GM12878 (cell line): ENCODE measurements at regions not wholly inside any gene's neighbourhood (a gene's known extent, or its start where the extent isn't known, plus 50 kb on each side); places are given as distances from the start of the nearest gene placed in this dataset.

ENCODE experiments used
- ATAC-seq: fragments of 200-7000 bp; cut with Tn5 transposase; 3 replicates; pipeline ENCODE4 v1.9.1; 2020; ENCODE audit warnings: mild to moderate bottlenecking, moderate library complexity
- BruUV-seq: library from RNA; stranded (reverse); fragments of 400-500 nt; replicated peaks from 2 replicates; lab custom pipeline; 2021; lab: Mats Ljungman, UMichigan
- CTCF ChIA-PET: fragments of 300-600 bp; sonication (Branson Sonifier 250); formaldehyde crosslinking; extraction: SDS; loops from one replicate; lab custom pipeline; 2021; ENCODE audit warnings: inconsistent platforms; lab: Yijun Ruan, JAX
- POLR2A ChIA-PET: fragments of 350-600 bp; formaldehyde crosslinking; extraction: SDS; loops from one replicate; lab custom pipeline; 2021; ENCODE audit warnings: inconsistent platforms; lab: Charles Lee
- RAD21 ChIA-PET: fragments of 300-600 bp; sonication (Branson Sonifier 250); formaldehyde crosslinking; loops from one replicate; lab custom pipeline; 2023; ENCODE audit warnings: antibody characterized with exemption; ENCODE audit not compliant: unreplicated experiment; lab: Charles Lee
- SMC1A ChIA-PET: fragments of 300-600 bp; sonication (Branson Sonifier 250); formaldehyde crosslinking; loops from one replicate; lab custom pipeline; 2023; ENCODE audit not compliant: unreplicated experiment, uncharacterized antibody; lab: Charles Lee
- DNase-seq: peaks from one replicate; pipeline ENCODE4 v3.0.0-alpha.2; 2011; ENCODE audit warnings: low read depth, low spot score
- FAIRE-seq: peaks from 3 replicates; lab custom pipeline; 2011; peaks lifted over from hg19 to GRCh38; lab: Jason Lieb, UNC
- H2AFZ ChIP-seq: 2 replicates; pipeline ENCODE4 v1.6.0; 2011; ENCODE audit warnings: low read depth, low read length, control low read depth; ENCODE audit not compliant: control insufficient read depth
- H3K27ac ChIP-seq: 2 replicates; pipeline ENCODE4 v1.5.1; 2011; ENCODE audit warnings: control low read depth; ENCODE audit not compliant: control insufficient read depth, insufficient read depth
- H3K27me3 ChIP-seq, 2 experiments: replicated peaks in 1 of 2; 2 replicates each; pipeline versions ENCODE4 v1.6.0 to v1.6.1; 2011; ENCODE audit warnings: low read length in 1 of 2; ENCODE audit not compliant: control insufficient read depth in 2 of 2, insufficient read depth in 2 of 2
- H3K36me3 ChIP-seq, 2 experiments: 2 replicates each; pipeline ENCODE4 v1.5.1; 2011; ENCODE audit warnings: low read length in 1 of 2; ENCODE audit not compliant: control insufficient read depth in 2 of 2, insufficient read depth in 2 of 2
- H3K4me1 ChIP-seq: 2 replicates; pipeline ENCODE4 v1.6.1; 2011; ENCODE audit warnings: mild to moderate bottlenecking, low read length, moderate library complexity, mixed read lengths; ENCODE audit not compliant: control insufficient read depth, insufficient read depth
- H3K4me2 ChIP-seq: 2 replicates; pipeline ENCODE4 v1.6.0; 2011; ENCODE audit warnings: control low read depth; ENCODE audit not compliant: control insufficient read depth, insufficient read depth
- H3K4me3 ChIP-seq: fragments of 200-600 bp; sonication (generic); 2 replicates; pipeline ENCODE4 v1.5.1; 2016
- H3K79me2 ChIP-seq: 2 replicates; pipeline ENCODE4 v1.6.0; 2011; ENCODE audit warnings: low read length; ENCODE audit not compliant: control insufficient read depth, insufficient read depth
- H3K9ac ChIP-seq: 2 replicates; pipeline ENCODE4 v1.8.0; 2011; ENCODE audit warnings: low read length, control low read depth, mixed read lengths; ENCODE audit not compliant: control insufficient read depth, insufficient read depth
- H3K9me3 ChIP-seq: replicated peaks from 3 replicates; pipeline ENCODE4 v1.5.1; 2011; ENCODE audit warnings: mild to moderate bottlenecking, low read length; ENCODE audit not compliant: control insufficient read depth, insufficient read depth
- H4K20me1 ChIP-seq: 2 replicates; pipeline ENCODE4 v1.6.0; 2011; ENCODE audit not compliant: control insufficient read depth, insufficient read depth
- ASH2L ChIP-seq: fragments of 300-600, 200-600 bp; sonication (generic); IDR thresholded peaks from 2 replicates; pipeline ENCODE4 v1.6.1; 2017; ENCODE audit warnings: low read depth, mild to moderate bottlenecking, borderline replicate concordance
- CHD4 ChIP-seq: fragments of 200-600 bp; sonication (generic); IDR thresholded peaks from 2 replicates; pipeline ENCODE4 v1.6.1; 2016; ENCODE audit warnings: mild to moderate bottlenecking
- EZH2 ChIP-seq: IDR thresholded peaks from 2 replicates; pipeline ENCODE4 v1.6.1; 2012; ENCODE audit warnings: low read depth, mild to moderate bottlenecking, control low read depth, inconsistent platforms, low read length, borderline replicate concordance; ENCODE audit not compliant: control insufficient read depth
- FOXK2 ChIP-seq: fragments of 450-650 bp; IDR thresholded peaks from 2 replicates; pipeline ENCODE4 v1.6.1; 2017; ENCODE audit warnings: mild to moderate bottlenecking, moderate library complexity
- IKZF1 ChIP-seq: fragments of 450-650 bp; conservative IDR thresholded peaks from 2 replicates; pipeline ENCODE4 v1.6.1; 2017; ENCODE audit warnings: antibody characterized with exemption, mild to moderate bottlenecking
- SP1 ChIP-seq: IDR thresholded peaks from one replicate; pipeline ENCODE4 v1.6.1; 2011; ENCODE audit warnings: low read depth, low read length
- STAT3 ChIP-seq: IDR thresholded peaks from 2 replicates; pipeline ENCODE4 v1.6.1; 2011; ENCODE audit warnings: low read depth, low read length, improper control_type of control experiment
- in situ Hi-C: fragments of 300-500 bp; cut with MboI; formaldehyde crosslinking; loops from 9 replicates; pipeline ENCODE4 v1.14.3; 2018; ENCODE audit warnings: mixed read lengths
- intact Hi-C: fragments of 100-400 bp; cut with micrococcal nuclease; formaldehyde crosslinking; loops from one replicate; pipeline ENCODE4 v1.14.2; 2022; ENCODE audit not compliant: unreplicated experiment
- TF ChIP-seq, protein P1 (sequence below): IDR thresholded peaks from 2 replicates; pipeline ENCODE4 v1.6.1; 2012; ENCODE audit warnings: improper control_type of control experiment, low read depth, low read length; ENCODE audit not compliant: insufficient replicate concordance
- TF ChIP-seq, protein P2 (sequence below): fragments of 450-650 bp; formaldehyde crosslinking; IDR thresholded peaks from 2 replicates; pipeline ENCODE4 v1.4.0; 2020; ENCODE audit warnings: mild to moderate bottlenecking, moderate library complexity
- TF ChIP-seq, protein P3 (sequence below): fragments of 150-350 bp; IDR thresholded peaks from 2 replicates; pipeline ENCODE4 v1.6.1; 2016; ENCODE audit warnings: low read depth, low read length

DNA sequence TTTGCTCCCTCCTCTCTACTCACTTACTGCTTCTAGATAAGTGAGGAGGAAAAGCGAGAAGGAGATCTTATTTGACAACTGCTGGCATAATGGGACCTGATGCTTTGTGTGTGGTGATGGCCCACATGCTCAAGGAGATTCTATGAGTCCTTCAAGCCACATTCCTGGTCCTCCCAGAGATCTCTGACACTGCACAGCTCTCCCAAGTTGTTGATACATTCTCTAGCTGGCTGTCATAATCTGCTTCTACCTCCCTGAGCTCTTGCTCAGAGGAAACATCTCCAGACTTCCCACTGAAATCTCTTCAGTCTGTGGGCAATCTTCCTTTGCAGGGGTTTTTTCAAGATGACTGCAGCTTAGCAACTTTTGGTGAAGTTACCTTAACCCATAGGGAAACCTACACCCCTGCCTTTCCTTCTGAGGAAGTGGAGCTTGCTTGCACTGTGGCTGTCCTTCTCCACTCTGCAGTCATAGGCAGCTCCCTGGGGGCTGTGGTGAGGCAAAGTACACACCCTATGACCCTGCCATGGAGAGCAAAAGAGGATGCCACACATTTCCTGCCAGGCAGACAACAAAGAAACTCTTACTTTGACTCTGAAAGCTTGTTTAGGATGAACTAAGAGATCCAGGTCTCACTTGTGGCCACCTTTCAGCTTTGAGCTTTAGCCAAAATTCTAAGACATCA, 163.8 kb downstream of the TMEM38B start (continued):
- TF ChIP-seq, protein P1, sequence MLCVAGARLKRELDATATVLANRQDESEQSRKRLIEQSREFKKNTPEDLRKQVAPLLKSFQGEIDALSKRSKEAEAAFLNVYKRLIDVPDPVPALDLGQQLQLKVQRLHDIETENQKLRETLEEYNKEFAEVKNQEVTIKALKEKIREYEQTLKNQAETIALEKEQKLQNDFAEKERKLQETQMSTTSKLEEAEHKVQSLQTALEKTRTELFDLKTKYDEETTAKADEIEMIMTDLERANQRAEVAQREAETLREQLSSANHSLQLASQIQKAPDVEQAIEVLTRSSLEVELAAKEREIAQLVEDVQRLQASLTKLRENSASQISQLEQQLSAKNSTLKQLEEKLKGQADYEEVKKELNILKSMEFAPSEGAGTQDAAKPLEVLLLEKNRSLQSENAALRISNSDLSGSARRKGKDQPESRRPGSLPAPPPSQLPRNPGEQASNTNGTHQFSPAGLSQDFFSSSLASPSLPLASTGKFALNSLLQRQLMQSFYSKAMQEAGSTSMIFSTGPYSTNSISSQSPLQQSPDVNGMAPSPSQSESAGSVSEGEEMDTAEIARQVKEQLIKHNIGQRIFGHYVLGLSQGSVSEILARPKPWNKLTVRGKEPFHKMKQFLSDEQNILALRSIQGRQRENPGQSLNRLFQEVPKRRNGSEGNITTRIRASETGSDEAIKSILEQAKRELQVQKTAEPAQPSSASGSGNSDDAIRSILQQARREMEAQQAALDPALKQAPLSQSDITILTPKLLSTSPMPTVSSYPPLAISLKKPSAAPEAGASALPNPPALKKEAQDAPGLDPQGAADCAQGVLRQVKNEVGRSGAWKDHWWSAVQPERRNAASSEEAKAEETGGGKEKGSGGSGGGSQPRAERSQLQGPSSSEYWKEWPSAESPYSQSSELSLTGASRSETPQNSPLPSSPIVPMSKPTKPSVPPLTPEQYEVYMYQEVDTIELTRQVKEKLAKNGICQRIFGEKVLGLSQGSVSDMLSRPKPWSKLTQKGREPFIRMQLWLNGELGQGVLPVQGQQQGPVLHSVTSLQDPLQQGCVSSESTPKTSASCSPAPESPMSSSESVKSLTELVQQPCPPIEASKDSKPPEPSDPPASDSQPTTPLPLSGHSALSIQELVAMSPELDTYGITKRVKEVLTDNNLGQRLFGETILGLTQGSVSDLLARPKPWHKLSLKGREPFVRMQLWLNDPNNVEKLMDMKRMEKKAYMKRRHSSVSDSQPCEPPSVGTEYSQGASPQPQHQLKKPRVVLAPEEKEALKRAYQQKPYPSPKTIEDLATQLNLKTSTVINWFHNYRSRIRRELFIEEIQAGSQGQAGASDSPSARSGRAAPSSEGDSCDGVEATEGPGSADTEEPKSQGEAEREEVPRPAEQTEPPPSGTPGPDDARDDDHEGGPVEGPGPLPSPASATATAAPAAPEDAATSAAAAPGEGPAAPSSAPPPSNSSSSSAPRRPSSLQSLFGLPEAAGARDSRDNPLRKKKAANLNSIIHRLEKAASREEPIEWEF: no peak
- no peak for TF ChIP-seq STAT3
- no peak for TF ChIP-seq EZH2

DNA sequence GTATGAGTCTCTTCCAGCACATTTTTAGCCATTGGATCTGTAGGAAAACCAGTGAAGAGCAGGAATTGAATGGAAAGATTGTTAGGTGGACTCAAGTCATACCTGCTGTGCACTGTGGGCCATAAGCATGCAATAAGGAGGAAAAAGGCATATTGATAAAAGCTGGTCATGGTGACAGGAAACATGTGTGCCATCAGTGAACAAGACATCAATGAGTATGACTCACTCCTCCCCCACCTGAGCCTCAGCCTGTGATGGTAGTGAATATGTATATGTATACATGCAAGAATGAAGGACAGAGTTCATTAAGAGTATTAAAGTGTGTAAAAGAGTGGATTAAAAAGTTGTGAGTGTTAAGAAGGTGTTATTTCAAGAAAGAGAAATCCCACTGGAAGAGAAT, 164.5 kb downstream of the TMEM38B start:
- H3K4me3 ChIP-seq: no peak overlapping the region
- H3K9me3 ChIP-seq: no peaks in the 10 kb centered on the region
- ChIA-PET SMC1A (interaction anchor here (1.5 kb wide), 1 partner anchor 23 kb away, joined by 4 read pairs; no protein-coding TSS in a partner anchor), RAD21 (no interaction called here), POLR2A (no interaction called here), CTCF (interaction anchor here (0.6 to 2.5 kb wide), 3 partner anchors 16 to 793 kb away, joined by 3 to 17 read pairs (median 10); no protein-coding TSS in a partner anchor)
- H4K20me1 ChIP-seq: no peaks in the 10 kb centered on the region
- BruUV-seq: no TSS peak
- intact Hi-C loops (no loop called here), in situ Hi-C loops (no loop called here)
- DNase-seq (no peak), FAIRE-seq (no peak), ATAC-seq (no peak)
- no peaks in the 10 kb centered on the region for H3K79me2 ChIP-seq
- H3K4me1 ChIP-seq: no peaks in the 10 kb centered on the region
- H3K9ac ChIP-seq: no peak overlapping the region
- H3K27ac ChIP-seq: no peak overlapping the region
- H3K36me3 ChIP-seq: no peaks in the 10 kb centered on the region
- no peak overlapping the region for H2AFZ ChIP-seq
- no peaks in the 10 kb centered on the region for H3K27me3 ChIP-seq
- H3K4me2 ChIP-seq: no peak overlapping the region
- TF ChIP-seq, protein P2, sequence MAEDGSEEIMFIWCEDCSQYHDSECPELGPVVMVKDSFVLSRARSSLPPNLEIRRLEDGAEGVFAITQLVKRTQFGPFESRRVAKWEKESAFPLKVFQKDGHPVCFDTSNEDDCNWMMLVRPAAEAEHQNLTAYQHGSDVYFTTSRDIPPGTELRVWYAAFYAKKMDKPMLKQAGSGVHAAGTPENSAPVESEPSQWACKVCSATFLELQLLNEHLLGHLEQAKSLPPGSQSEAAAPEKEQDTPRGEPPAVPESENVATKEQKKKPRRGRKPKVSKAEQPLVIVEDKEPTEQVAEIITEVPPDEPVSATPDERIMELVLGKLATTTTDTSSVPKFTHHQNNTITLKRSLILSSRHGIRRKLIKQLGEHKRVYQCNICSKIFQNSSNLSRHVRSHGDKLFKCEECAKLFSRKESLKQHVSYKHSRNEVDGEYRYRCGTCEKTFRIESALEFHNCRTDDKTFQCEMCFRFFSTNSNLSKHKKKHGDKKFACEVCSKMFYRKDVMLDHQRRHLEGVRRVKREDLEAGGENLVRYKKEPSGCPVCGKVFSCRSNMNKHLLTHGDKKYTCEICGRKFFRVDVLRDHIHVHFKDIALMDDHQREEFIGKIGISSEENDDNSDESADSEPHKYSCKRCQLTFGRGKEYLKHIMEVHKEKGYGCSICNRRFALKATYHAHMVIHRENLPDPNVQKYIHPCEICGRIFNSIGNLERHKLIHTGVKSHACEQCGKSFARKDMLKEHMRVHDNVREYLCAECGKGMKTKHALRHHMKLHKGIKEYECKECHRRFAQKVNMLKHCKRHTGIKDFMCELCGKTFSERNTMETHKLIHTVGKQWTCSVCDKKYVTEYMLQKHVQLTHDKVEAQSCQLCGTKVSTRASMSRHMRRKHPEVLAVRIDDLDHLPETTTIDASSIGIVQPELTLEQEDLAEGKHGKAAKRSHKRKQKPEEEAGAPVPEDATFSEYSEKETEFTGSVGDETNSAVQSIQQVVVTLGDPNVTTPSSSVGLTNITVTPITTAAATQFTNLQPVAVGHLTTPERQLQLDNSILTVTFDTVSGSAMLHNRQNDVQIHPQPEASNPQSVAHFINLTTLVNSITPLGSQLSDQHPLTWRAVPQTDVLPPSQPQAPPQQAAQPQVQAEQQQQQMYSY: no peak
- TF ChIP-seq SP1 (no peak), IKZF1 (no peak), FOXK2 (no peak), ASH2L (no peak), CHD4 (no peak)
- TF ChIP-seq, protein P3, sequence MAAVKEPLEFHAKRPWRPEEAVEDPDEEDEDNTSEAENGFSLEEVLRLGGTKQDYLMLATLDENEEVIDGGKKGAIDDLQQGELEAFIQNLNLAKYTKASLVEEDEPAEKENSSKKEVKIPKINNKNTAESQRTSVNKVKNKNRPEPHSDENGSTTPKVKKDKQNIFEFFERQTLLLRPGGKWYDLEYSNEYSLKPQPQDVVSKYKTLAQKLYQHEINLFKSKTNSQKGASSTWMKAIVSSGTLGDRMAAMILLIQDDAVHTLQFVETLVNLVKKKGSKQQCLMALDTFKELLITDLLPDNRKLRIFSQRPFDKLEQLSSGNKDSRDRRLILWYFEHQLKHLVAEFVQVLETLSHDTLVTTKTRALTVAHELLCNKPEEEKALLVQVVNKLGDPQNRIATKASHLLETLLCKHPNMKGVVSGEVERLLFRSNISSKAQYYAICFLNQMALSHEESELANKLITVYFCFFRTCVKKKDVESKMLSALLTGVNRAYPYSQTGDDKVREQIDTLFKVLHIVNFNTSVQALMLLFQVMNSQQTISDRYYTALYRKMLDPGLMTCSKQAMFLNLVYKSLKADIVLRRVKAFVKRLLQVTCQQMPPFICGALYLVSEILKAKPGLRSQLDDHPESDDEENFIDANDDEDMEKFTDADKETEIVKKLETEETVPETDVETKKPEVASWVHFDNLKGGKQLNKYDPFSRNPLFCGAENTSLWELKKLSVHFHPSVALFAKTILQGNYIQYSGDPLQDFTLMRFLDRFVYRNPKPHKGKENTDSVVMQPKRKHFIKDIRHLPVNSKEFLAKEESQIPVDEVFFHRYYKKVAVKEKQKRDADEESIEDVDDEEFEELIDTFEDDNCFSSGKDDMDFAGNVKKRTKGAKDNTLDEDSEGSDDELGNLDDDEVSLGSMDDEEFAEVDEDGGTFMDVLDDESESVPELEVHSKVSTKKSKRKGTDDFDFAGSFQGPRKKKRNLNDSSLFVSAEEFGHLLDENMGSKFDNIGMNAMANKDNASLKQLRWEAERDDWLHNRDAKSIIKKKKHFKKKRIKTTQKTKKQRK: no peak
